ENCODE measurements at regions not wholly inside any gene's neighbourhood (a gene's known extent, or its start where the extent isn't known, plus 50 kb on each side); places are given as distances from the start of the nearest gene placed in this dataset.

DNA sequence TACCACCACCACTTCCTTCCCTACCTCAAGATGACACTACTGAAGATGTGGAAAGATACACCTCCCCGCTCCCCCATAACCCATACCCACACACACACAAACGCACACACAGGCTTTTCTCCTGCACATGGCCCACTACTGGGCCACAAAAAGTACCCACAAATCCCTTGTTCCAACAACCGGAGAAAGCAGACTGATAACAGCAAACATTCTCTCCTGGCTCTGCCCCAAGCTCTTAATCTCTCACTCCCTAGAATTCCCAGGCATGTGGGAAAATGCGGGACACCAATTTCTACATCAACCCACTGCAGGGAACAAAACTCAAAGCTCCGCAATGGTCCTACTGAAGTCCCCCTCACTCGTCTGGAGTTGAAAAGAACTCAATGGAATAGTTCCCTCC lies 611.0 kb upstream of the KLF4 start:
- H3K27ac ChIP-seq = no peak overlapping the region
- H3K9me3 ChIP-seq = no peaks in the 10 kb centered on the region
- no peaks in the 10 kb centered on the region for H3K27me3 ChIP-seq
- 77 to 82% methylated on average over 6 of the region's 6 CpGs for WGBS, 2 donors
- no peak for DNase-seq
- H3K36me3 ChIP-seq = no peaks in the 10 kb centered on the region
- H3K4me3 ChIP-seq = no peak overlapping the region
- TF ChIP-seq POLR2AphosphoS5 (IDR thresholded peaks at IDR 0.05) (no peak), EP300 (IDR thresholded peaks at IDR 0.05) (no peak), POLR2A (IDR thresholded peaks at IDR 0.05) (no peak)
- TF ChIP-seq, protein P1, sequence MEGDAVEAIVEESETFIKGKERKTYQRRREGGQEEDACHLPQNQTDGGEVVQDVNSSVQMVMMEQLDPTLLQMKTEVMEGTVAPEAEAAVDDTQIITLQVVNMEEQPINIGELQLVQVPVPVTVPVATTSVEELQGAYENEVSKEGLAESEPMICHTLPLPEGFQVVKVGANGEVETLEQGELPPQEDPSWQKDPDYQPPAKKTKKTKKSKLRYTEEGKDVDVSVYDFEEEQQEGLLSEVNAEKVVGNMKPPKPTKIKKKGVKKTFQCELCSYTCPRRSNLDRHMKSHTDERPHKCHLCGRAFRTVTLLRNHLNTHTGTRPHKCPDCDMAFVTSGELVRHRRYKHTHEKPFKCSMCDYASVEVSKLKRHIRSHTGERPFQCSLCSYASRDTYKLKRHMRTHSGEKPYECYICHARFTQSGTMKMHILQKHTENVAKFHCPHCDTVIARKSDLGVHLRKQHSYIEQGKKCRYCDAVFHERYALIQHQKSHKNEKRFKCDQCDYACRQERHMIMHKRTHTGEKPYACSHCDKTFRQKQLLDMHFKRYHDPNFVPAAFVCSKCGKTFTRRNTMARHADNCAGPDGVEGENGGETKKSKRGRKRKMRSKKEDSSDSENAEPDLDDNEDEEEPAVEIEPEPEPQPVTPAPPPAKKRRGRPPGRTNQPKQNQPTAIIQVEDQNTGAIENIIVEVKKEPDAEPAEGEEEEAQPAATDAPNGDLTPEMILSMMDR (IDR thresholded peaks at IDR 0.05) = no peak
- no peaks in the 10 kb centered on the region for H3K4me1 ChIP-seq
- ATAC-seq (ENCODE audit: low FRiP score in 2 of 2) = no peak

DNA sequence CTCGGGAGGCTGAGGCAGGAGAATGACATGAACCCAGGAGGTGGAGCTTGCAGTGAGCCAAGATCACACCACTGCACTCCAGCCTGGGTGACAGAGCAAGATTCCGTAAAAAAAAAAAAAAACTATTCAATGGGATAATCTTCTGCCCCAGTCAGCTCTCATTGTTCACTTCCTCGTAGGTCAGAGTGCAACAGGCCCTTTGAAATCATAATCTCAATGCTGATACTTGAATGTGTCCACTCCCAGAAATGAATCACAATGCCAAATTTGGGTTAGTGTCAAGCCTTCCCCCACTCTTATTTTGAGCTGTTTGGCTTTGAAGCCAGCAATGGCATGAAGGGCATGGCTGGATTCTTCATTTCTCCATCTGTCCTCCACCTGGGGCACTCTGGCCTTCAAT lies 610.3 kb upstream of the KLF4 start:
- H3K36me3 ChIP-seq = no peaks in the 10 kb centered on the region
- H3K9me3 ChIP-seq = no peaks in the 10 kb centered on the region
- ATAC-seq (ENCODE audit: low FRiP score in 2 of 2) (no peak), DNase-seq (no peak)
- WGBS, 2 donors = 83 to 87% methylated on average over 3 of the region's 3 CpGs
- TF ChIP-seq POLR2AphosphoS5 (IDR thresholded peaks at IDR 0.05) = no peak
- TF ChIP-seq, protein P1 (IDR thresholded peaks at IDR 0.05) = no peak
- TF ChIP-seq EP300 (IDR thresholded peaks at IDR 0.05) = no peak
- TF ChIP-seq POLR2A (IDR thresholded peaks at IDR 0.05) = no peak
- no peaks in the 10 kb centered on the region for H3K4me1 ChIP-seq
- H3K27ac ChIP-seq = no peak overlapping the region
- H3K27me3 ChIP-seq = no peaks in the 10 kb centered on the region
- no peak overlapping the region for H3K4me3 ChIP-seq

DNA sequence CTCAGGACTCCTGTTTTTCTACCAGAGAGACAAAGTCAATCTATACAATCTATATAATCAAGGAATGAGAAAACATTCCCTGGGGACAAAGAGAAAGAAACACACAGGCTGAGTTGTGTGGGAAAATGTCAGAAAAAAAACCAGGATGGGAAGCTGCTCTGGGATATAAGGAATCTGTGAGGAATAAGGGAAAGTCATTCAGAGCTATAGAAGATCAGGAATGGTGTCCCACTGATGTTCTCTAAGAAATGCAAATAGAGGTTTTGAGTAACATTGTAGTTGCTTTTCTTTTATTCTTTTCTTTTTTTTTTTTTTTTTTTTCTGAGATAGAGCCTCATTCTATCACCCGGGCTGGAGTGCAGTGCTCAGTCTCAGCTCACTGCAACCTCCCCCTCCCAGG lies 605.9 kb upstream of the KLF4 start:
- Histone ChIP-seq H3K9me3 (no peaks in the 10 kb centered on the region), H3K27me3 (no peaks in the 10 kb centered on the region), H3K4me1 (no peaks in the 10 kb centered on the region), H3K36me3 (no peaks in the 10 kb centered on the region), H3K27ac (no peak overlapping the region), H3K4me3 (no peak overlapping the region)
- no peak for TF ChIP-seq EP300 (IDR thresholded peaks at IDR 0.05)
- TF ChIP-seq, protein P1 (IDR thresholded peaks at IDR 0.05) = no peak
- TF ChIP-seq POLR2A (IDR thresholded peaks at IDR 0.05) = no peak
- no peak for TF ChIP-seq POLR2AphosphoS5 (IDR thresholded peaks at IDR 0.05)
- no peak for ATAC-seq (ENCODE audit: low FRiP score in 2 of 2)
- 90 to 100% methylated on average over 1 of the region's 1 CpG for WGBS, 2 donors
- no peak for DNase-seq

DNA sequence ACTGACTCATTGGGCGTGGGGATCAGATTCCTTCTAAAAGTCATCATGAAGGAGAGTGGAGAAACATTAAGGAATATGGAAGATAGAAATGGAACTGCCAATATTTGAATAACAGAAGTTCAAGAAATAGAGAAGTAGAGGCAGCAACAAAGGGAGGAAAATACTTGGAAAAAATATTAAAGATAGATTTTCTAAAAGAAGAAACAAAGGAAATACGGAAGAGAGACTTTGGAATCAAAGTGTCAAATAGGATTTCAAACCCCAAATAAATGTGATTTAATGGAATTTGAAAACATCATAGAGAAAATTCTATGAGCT lies 605.1 kb upstream of the KLF4 start:
- Histone ChIP-seq H3K36me3 (no peaks in the 10 kb centered on the region), H3K9me3 (no peaks in the 10 kb centered on the region), H3K4me1 (no peaks in the 10 kb centered on the region), H3K27ac (no peak overlapping the region), H3K4me3 (no peak overlapping the region), H3K27me3 (no peaks in the 10 kb centered on the region)
- 79 to 89% methylated on average over 2 of the region's 2 CpGs for WGBS, 2 donors
- peak in 1 of 2 donors; percentile 58 for ATAC-seq (ENCODE audit: low FRiP score in 2 of 2)
- no peak for DNase-seq
- TF ChIP-seq POLR2AphosphoS5 (IDR thresholded peaks at IDR 0.05) (no peak), POLR2A (IDR thresholded peaks at IDR 0.05) (no peak), EP300 (IDR thresholded peaks at IDR 0.05) (no peak)
- TF ChIP-seq, protein P1 (IDR thresholded peaks at IDR 0.05) = no peak

GRCh38 chr9:108093773-108094675 lies 604.5 kb upstream of the KLF4 start:
- Histone ChIP-seq H3K27me3 (no peaks in the 10 kb centered on the region), H3K27ac (no peak overlapping the region), H3K4me1 (no peaks in the 10 kb centered on the region), H3K4me3 (no peak overlapping the region), H3K36me3 (no peaks in the 10 kb centered on the region), H3K9me3 (no peaks in the 10 kb centered on the region)
- 77 to 80% methylated on average over 1 of the region's 1 CpG for WGBS, 2 donors
- TF ChIP-seq, protein P1 (IDR thresholded peaks at IDR 0.05) = no peak
- TF ChIP-seq POLR2AphosphoS5 (IDR thresholded peaks at IDR 0.05) (no peak), EP300 (IDR thresholded peaks at IDR 0.05) (no peak), POLR2A (IDR thresholded peaks at IDR 0.05) (no peak)
- ATAC-seq (ENCODE audit: low FRiP score in 2 of 2) (peak in 1 of 2 donors; percentile 70), DNase-seq (no peak)
